C4-2B (cell line): ENCODE measurements at regions not wholly inside any gene's neighbourhood (a gene's known extent, or its start where the extent isn't known, plus 50 kb on each side); places are given as distances from the start of the nearest gene placed in this dataset.

Source experiments
- ZFX ChIP-seq: fragments of 450-650 bp; IDR thresholded peaks from 2 replicates; pipeline ENCODE4 v1.6.1; 2017
- TF ChIP-seq, protein P1 (sequence below): fragments of 450-650 bp; conservative IDR thresholded peaks from 2 replicates; pipeline ENCODE4 v1.5.1; 2017; ENCODE audit warnings: mild to moderate bottlenecking

DNA sequence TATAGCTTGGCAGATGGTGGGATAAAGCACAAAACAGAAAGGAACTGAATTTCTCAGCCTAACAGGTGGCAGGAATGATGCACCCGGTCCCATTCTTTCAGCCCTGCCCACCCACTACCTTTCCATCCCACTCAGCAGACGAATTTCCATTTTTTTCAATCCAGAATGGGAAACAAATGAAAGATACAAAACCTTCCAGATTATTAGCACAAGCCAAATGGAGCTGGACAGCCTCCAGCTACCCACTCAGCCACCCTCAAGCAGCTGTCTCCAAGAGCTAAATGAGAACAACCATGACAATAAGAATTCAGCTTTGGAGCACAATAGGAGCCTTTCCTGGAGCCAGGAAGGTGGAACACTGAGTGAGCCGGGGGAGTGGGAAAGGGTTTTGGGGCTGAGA, 96.3 kb upstream of the ST6GALNAC5 start:
- TF ChIP-seq, protein P1, sequence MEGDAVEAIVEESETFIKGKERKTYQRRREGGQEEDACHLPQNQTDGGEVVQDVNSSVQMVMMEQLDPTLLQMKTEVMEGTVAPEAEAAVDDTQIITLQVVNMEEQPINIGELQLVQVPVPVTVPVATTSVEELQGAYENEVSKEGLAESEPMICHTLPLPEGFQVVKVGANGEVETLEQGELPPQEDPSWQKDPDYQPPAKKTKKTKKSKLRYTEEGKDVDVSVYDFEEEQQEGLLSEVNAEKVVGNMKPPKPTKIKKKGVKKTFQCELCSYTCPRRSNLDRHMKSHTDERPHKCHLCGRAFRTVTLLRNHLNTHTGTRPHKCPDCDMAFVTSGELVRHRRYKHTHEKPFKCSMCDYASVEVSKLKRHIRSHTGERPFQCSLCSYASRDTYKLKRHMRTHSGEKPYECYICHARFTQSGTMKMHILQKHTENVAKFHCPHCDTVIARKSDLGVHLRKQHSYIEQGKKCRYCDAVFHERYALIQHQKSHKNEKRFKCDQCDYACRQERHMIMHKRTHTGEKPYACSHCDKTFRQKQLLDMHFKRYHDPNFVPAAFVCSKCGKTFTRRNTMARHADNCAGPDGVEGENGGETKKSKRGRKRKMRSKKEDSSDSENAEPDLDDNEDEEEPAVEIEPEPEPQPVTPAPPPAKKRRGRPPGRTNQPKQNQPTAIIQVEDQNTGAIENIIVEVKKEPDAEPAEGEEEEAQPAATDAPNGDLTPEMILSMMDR: no peak
- TF ChIP-seq ZFX: no peak
